HCT116 (cell line): ENCODE measurements at regions not wholly inside any gene's neighbourhood (a gene's known extent, or its start where the extent isn't known, plus 50 kb on each side); places are given as distances from the start of the nearest gene placed in this dataset.

Experiments
- ATAC-seq: fragments of 200-7000 bp; cut with Tn5 transposase; 2 replicates; pipeline ENCODE4 v1.9.1; 2020; ENCODE audit warnings: mild to moderate bottlenecking, moderate library complexity
- BruUV-seq: library from RNA; stranded (reverse); fragments of 400-500 nt; replicated peaks from 2 replicates; lab custom pipeline; 2021; lab: Mats Ljungman, UMichigan
- CTCF ChIA-PET: fragments of 300-600 bp; sonication (Branson Sonifier 250); formaldehyde crosslinking; loops from one replicate; lab custom pipeline; 2021; ENCODE audit warnings: antibody characterized with exemption; lab: Charles Lee
- POLR2A ChIA-PET: fragments of 300-600, 350-600 bp; sonication (Branson Sonifier 250); formaldehyde crosslinking; loops from one replicate; lab custom pipeline; 2021; ENCODE audit warnings: antibody characterized with exemption; lab: Charles Lee
- RAD21 ChIA-PET, 2 experiments: fragments of 300-600 bp; sonication (Branson Sonifier 250); formaldehyde crosslinking; loops; one replicate each; lab custom pipeline; 2023; ENCODE audit warnings: low total read pairs in 2 of 2; ENCODE audit not compliant: uncharacterized antibody in 2 of 2, unreplicated experiment in 2 of 2, low non-redundant PET in 1 of 2; lab: Charles Lee
- DNase-seq: peaks from one replicate; pipeline ENCODE4 v3.0.0-alpha.2; 2010; ENCODE audit warnings: low read depth, low spot score
- H2AFZ ChIP-seq: fragments of 200-600 bp; shearing (Covaris generic), sonication (generic); 2 replicates; pipeline ENCODE4 v1.6.1; 2017; ENCODE audit warnings: low read depth, mixed run types, mixed read lengths, antibody characterized with exemption, low read length; ENCODE audit not compliant: poor library complexity, severe bottlenecking
- H3K27ac ChIP-seq: 2 replicates; pipeline ENCODE4 v1.5.1; 2012; ENCODE audit warnings: low read depth, low read length
- H3K27me3 ChIP-seq: fragments of 200-600 bp; sonication (generic); 2 replicates; pipeline ENCODE4 v1.6.1; 2016; ENCODE audit warnings: mixed run types, low read length, mixed read lengths; ENCODE audit not compliant: insufficient read depth
- H3K36me3 ChIP-seq, 2 experiments: fragments of 200-500 bp in 1 of 2; fragments of 200-600 bp in 1 of 2; sonication (Bioruptor generic) in 1 of 2; sonication (generic) in 1 of 2; 2 replicates each; pipeline versions ENCODE4 v1.5.1 to v1.6.1; 2014 to 2016; ENCODE audit warnings: low read length in 2 of 2, inconsistent platforms in 1 of 2, mixed read lengths in 1 of 2, mixed run types in 1 of 2; ENCODE audit not compliant: insufficient read depth in 2 of 2, control insufficient read depth in 1 of 2
- H3K4me1 ChIP-seq, 2 experiments: fragments of 200-600 bp in 1 of 2; sonication (generic) in 1 of 2; 2 replicates each; pipeline versions ENCODE4 v1.5.1 to v1.6.1; 2012 to 2017; ENCODE audit warnings: low read length in 2 of 2, inconsistent platforms in 1 of 2, mild to moderate bottlenecking in 1 of 2, mixed read lengths in 1 of 2, mixed run types in 1 of 2, moderate library complexity in 1 of 2; ENCODE audit not compliant: insufficient read depth in 2 of 2, control insufficient read depth in 1 of 2
- H3K4me2 ChIP-seq: fragments of 200-600 bp; sonication (generic); 2 replicates; pipeline ENCODE4 v1.6.1; 2017; ENCODE audit warnings: mixed run types, low read length, mixed read lengths
- H3K4me3 ChIP-seq, 2 experiments: fragments of 200-600 bp in 1 of 2; sonication (generic) in 1 of 2; replicated peaks in 1 of 2; 2 replicates each; pipeline ENCODE4 v1.5.1; 2011 to 2016; ENCODE audit warnings: low read length in 2 of 2, control low read depth in 1 of 2, low read depth in 1 of 2, mild to moderate bottlenecking in 1 of 2, mixed read lengths in 1 of 2, mixed run types in 1 of 2
- H3K79me2 ChIP-seq: fragments of 200-600 bp; sonication (generic); 2 replicates; pipeline ENCODE4 v1.6.1; 2017; ENCODE audit warnings: mild to moderate bottlenecking, mixed run types, low read length, moderate library complexity, mixed read lengths; ENCODE audit not compliant: insufficient read depth
- H3K9ac ChIP-seq: fragments of 200-600 bp; sonication (generic); 2 replicates; pipeline ENCODE4 v1.6.1; 2016; ENCODE audit warnings: low read length, mixed read lengths
- H3K9me2 ChIP-seq: fragments of 200-600 bp; sonication (generic), shearing (Covaris generic); 2 replicates; pipeline ENCODE4 v1.6.1; 2017; ENCODE audit warnings: mixed run types, mild to moderate bottlenecking, moderate library complexity; ENCODE audit not compliant: insufficient read depth
- H3K9me3 ChIP-seq, 2 experiments: fragments of 200-500 bp in 1 of 2; fragments of 200-600 bp in 1 of 2; sonication (Bioruptor generic) in 1 of 2; sonication (generic) in 1 of 2; 2 replicates each; pipeline ENCODE4 v1.6.1; 2014 to 2017; ENCODE audit warnings: low read length in 2 of 2, mixed read lengths in 2 of 2, inconsistent platforms in 1 of 2, low read depth in 1 of 2, mild to moderate bottlenecking in 1 of 2, mixed run types in 1 of 2, moderate library complexity in 1 of 2; ENCODE audit not compliant: control insufficient read depth in 1 of 2, insufficient read depth in 1 of 2
- H4K20me1 ChIP-seq: fragments of 200-600 bp; sonication (generic), shearing (Covaris generic); 2 replicates; pipeline ENCODE4 v1.6.1; 2017; ENCODE audit warnings: mixed run types, mild to moderate bottlenecking, moderate library complexity; ENCODE audit not compliant: insufficient read depth
- CBX3 ChIP-seq: IDR thresholded peaks from 2 replicates; pipeline ENCODE4 v1.6.1; 2012; ENCODE audit warnings: low read depth
- CTCF ChIP-seq, 3 experiments: fragments of 200-600 bp in 1 of 3; sonication (generic) in 1 of 3; IDR thresholded peaks in 2 of 3; conservative IDR thresholded peaks in 1 of 3; 2 replicates each; pipeline ENCODE4 v1.5.1; 2012 to 2017; ENCODE audit warnings: low read depth in 2 of 3, low read length in 2 of 3, antibody characterized with exemption in 1 of 3, borderline replicate concordance in 1 of 3, control low read depth in 1 of 3, mild to moderate bottlenecking in 1 of 3, mixed read lengths in 1 of 3, mixed run types in 1 of 3, moderate library complexity in 1 of 3; ENCODE audit not compliant: insufficient read depth in 1 of 3
- FOSL1 ChIP-seq: IDR thresholded peaks from 2 replicates; pipeline ENCODE4 v1.6.1; 2012; ENCODE audit warnings: low read depth
- JUND ChIP-seq: IDR thresholded peaks from 2 replicates; pipeline ENCODE4 v1.6.1; 2012
- ZBTB33 ChIP-seq: IDR thresholded peaks from 2 replicates; pipeline ENCODE4 v1.6.1; 2011; ENCODE audit warnings: mild to moderate bottlenecking, low read length, moderate library complexity; ENCODE audit not compliant: insufficient replicate concordance; ENCODE audit errors: extremely low read depth
- intact Hi-C: fragments of 100-400 bp; cut with micrococcal nuclease; formaldehyde crosslinking; loops from 2 replicates; pipeline ENCODE4 v1.10.0; 2022

GRCh38 chrX:109889289-109890006, 113.5 kb upstream of the TMEM164 start:
- Histone ChIP-seq H3K27ac (no peak overlapping the region), H3K4me3 (no peak overlapping the region), H3K79me2 (no peaks in the 10 kb centered on the region), H3K4me2 (no peak overlapping the region), H3K9ac (no peak overlapping the region), H2AFZ (no peak overlapping the region), H4K20me1 (no peaks in the 10 kb centered on the region), H3K4me1 (no peaks in the 10 kb centered on the region), H3K9me2 (no peaks in the 10 kb centered on the region), H3K36me3 (no peaks in the 10 kb centered on the region)
- RAD21 ChIA-PET = no interaction called here
- no TSS peak for BruUV-seq
- POLR2A ChIA-PET = no interaction called here
- CTCF ChIA-PET = interaction anchor here (1.4 to 2.4 kb wide), 3 partner anchors 176 to 404 kb away, joined by 7 to 14 read pairs (median 8); no protein-coding TSS in a partner anchor
- TF ChIP-seq CTCF (IDR thresholded peaks at IDR 0.05 in 2 of 3, conservative IDR thresholded peaks at IDR 0.05 in 1 of 3; ENCODE audit: borderline replicate concordance in 1 of 3, insufficient read depth in 1 of 3, low read depth in 2 of 3, low read length in 2 of 3) (0 out of 6 replicates have a peak, but pooled peaks of 1 of the 3 experiments have one; percentile 10), CBX3 (no peak)
- TF ChIP-seq, all 23 proteins: peak for 1
- Histone ChIP-seq H3K9me3 (no peaks in the 10 kb centered on the region), H3K27me3 (no peaks in the 10 kb centered on the region)
- no peak for DNase-seq
- intact Hi-C loops = loop anchor here (10.0 kb wide), 2 partner anchors 255 to 515 kb away; no protein-coding TSS in a partner anchor
- ATAC-seq = no peak

- Histone ChIP-seq H4K20me1 (no peaks in the 10 kb centered on the region), H3K9ac (no peak overlapping the region)
- TF ChIP-seq ZBTB33 = no peak
- TF ChIP-seq FOSL1 = no peak
- no peak for TF ChIP-seq JUND
- TF ChIP-seq, all 23 proteins: peak for 0
- CTCF ChIA-PET = interaction anchor here (0.9 to 2.1 kb wide), 21 partner anchors 8 to 1191 kb away, joined by 3 to 32 read pairs (median 6); no protein-coding TSS in a partner anchor
- intact Hi-C loops = loop anchor here (10.0 kb wide), 1 partner anchor 515 kb away; no protein-coding TSS in a partner anchor
- BruUV-seq = no TSS peak
- Histone ChIP-seq H3K9me2 (no peaks in the 10 kb centered on the region), H3K79me2 (no peaks in the 10 kb centered on the region), H3K27ac (no peak overlapping the region), H3K36me3 (no peaks in the 10 kb centered on the region), H3K27me3 (no peaks in the 10 kb centered on the region), H2AFZ (no peak overlapping the region), H3K4me2 (no peak overlapping the region), H3K4me1 (no peaks in the 10 kb centered on the region), H3K4me3 (no peak overlapping the region), H3K9me3 (no peaks in the 10 kb centered on the region)
- POLR2A ChIA-PET = no interaction called here
- RAD21 ChIA-PET = interaction anchor here in 1 of 2 experiments (1.6 kb wide), 1 partner anchor 405 kb away, joined by 6 read pairs; no protein-coding TSS in a partner anchor
- DNase-seq (no peak), ATAC-seq (no peak)
Measured at GRCh38 chrX:109890300-109890699, 112.6 kb upstream of the TMEM164 start.
